PC-3 (cell line): ENCODE measurements at regions not wholly inside any gene's neighbourhood (a gene's known extent, or its start where the extent isn't known, plus 50 kb on each side); places are given as distances from the start of the nearest gene placed in this dataset.

Source experiments
- ATAC-seq: fragments of 200-7000 bp; cut with Tn5 transposase; 2 replicates; pipeline ENCODE4 v1.9.1; 2020; ENCODE audit warnings: mild to moderate bottlenecking, moderate library complexity
- BruUV-seq: library from RNA; stranded (reverse); fragments of 400-500 nt; replicated peaks from 2 replicates; lab custom pipeline; 2021; lab: Mats Ljungman, UMichigan
- CTCF ChIA-PET: fragments of 300-600 bp; sonication (Branson Sonifier 250); formaldehyde crosslinking; loops from one replicate; lab custom pipeline; 2022; ENCODE audit warnings: antibody characterized with exemption; lab: Charles Lee
- POLR2A ChIA-PET: fragments of 300-600 bp; sonication (Branson Sonifier 250); formaldehyde crosslinking; loops from one replicate; lab custom pipeline; 2022; ENCODE audit warnings: antibody characterized with exemption; ENCODE audit not compliant: unreplicated experiment; lab: Charles Lee
- DNase-seq: peaks from one replicate; pipeline ENCODE4 v3.0.0-alpha.2; 2015
- H2AFZ ChIP-seq: fragments of 300-600 bp; sonication (generic); 2 replicates; pipeline ENCODE4 v1.6.0; 2016; ENCODE audit warnings: antibody characterized with exemption, low read length
- H3F3A ChIP-seq: fragments of 300-600 bp; sonication (generic); one replicate; pipeline ENCODE4 v1.6.0; 2017; ENCODE audit warnings: antibody characterized with exemption, low read length, control low read depth, mild to moderate bottlenecking; ENCODE audit not compliant: unreplicated experiment
- H3K27ac ChIP-seq: fragments of 300-600 bp; sonication (generic); 2 replicates; pipeline ENCODE4 v1.5.1; 2016; ENCODE audit warnings: mild to moderate bottlenecking, low read length
- H3K27me3 ChIP-seq: fragments of 300-600 bp; sonication (generic); 2 replicates; pipeline ENCODE4 v1.6.1; 2016; ENCODE audit warnings: low read length, mixed read lengths
- H3K36me3 ChIP-seq: fragments of 300-600 bp; sonication (generic); 2 replicates; pipeline ENCODE4 v1.6.1; 2016; ENCODE audit warnings: low read depth, mixed run types, low read length, mixed read lengths
- H3K4me1 ChIP-seq: fragments of 300-600 bp; sonication (generic); 2 replicates; pipeline ENCODE4 v1.5.1; 2016; ENCODE audit warnings: low read length; ENCODE audit not compliant: insufficient read depth
- H3K4me2 ChIP-seq: fragments of 300-600 bp; sonication (generic); 2 replicates; pipeline ENCODE4 v1.6.0; 2016; ENCODE audit warnings: low read length
- H3K4me3 ChIP-seq: fragments of 300-600 bp; sonication (generic); 2 replicates; pipeline ENCODE4 v1.5.1; 2016; ENCODE audit warnings: mild to moderate bottlenecking, low read length, mixed read lengths
- H3K79me2 ChIP-seq: fragments of 300-600 bp; sonication (generic); 2 replicates; pipeline ENCODE4 v1.6.1; 2017; ENCODE audit warnings: low read length, mixed read lengths
- H3K9ac ChIP-seq: fragments of 300-600 bp; sonication (generic); 2 replicates; pipeline ENCODE4 v1.6.0; 2016; ENCODE audit warnings: mild to moderate bottlenecking, low read length
- H3K9me2 ChIP-seq: fragments of 300-600 bp; sonication (generic); replicated peaks from 2 replicates; pipeline ENCODE4 v1.6.1; 2016; ENCODE audit warnings: mixed run types, low read length, mixed read lengths
- H3K9me3 ChIP-seq: fragments of 300-600 bp; sonication (generic); 2 replicates; pipeline ENCODE4 v1.6.1; 2016; ENCODE audit warnings: low read length, mixed read lengths
- H4K20me1 ChIP-seq: fragments of 300-600 bp; sonication (generic); 2 replicates; pipeline ENCODE4 v1.6.1; 2016; ENCODE audit warnings: low read length, mixed read lengths
- EZH2 ChIP-seq: fragments of 300-600 bp; sonication (generic); IDR thresholded peaks from one replicate; pipeline ENCODE4 v1.6.1; 2017; ENCODE audit warnings: antibody characterized with exemption, mild to moderate bottlenecking, low read length; ENCODE audit not compliant: unreplicated experiment
- EZH2phosphoT487 ChIP-seq: fragments of 300-600 bp; sonication (generic); IDR thresholded peaks from 2 replicates; pipeline ENCODE4 v1.6.1; 2018; ENCODE audit warnings: mild to moderate bottlenecking, antibody characterized with exemption, low read length, borderline replicate concordance
- intact Hi-C: fragments of 100-400 bp; cut with micrococcal nuclease; formaldehyde crosslinking; loops from 2 replicates; pipeline ENCODE4 v1.9.0; 2023
- TF ChIP-seq, protein P1 (sequence below): fragments of 300-600 bp; sonication (generic); conservative IDR thresholded peaks from 2 replicates; pipeline ENCODE4 v1.5.1; 2017; ENCODE audit warnings: antibody characterized with exemption, low read depth, mild to moderate bottlenecking, low read length

- Histone ChIP-seq H2AFZ (no peak overlapping the region), H3K27ac (peak overlapping the region; percentile 99), H3F3A (peaks cover 49% of the 10 kb centered on the region), H3K9ac (peak overlapping the region; percentile 94), H3K9me2 (no peaks in the 10 kb centered on the region), H4K20me1 (peaks cover 16% of the 10 kb centered on the region), H3K36me3 (peaks cover 28% of the 10 kb centered on the region), H3K79me2 (peaks cover 88% of the 10 kb centered on the region), H3K4me1 (peaks cover 61% of the 10 kb centered on the region), H3K9me3 (no peaks in the 10 kb centered on the region), H3K4me2 (peak overlapping the region; percentile 92), H3K4me3 (peak overlapping the region; percentile 92), H3K27me3 (no peaks in the 10 kb centered on the region)
- TF ChIP-seq EZH2 (no peak), EZH2phosphoT487 (no peak)
- TF ChIP-seq, protein P1, sequence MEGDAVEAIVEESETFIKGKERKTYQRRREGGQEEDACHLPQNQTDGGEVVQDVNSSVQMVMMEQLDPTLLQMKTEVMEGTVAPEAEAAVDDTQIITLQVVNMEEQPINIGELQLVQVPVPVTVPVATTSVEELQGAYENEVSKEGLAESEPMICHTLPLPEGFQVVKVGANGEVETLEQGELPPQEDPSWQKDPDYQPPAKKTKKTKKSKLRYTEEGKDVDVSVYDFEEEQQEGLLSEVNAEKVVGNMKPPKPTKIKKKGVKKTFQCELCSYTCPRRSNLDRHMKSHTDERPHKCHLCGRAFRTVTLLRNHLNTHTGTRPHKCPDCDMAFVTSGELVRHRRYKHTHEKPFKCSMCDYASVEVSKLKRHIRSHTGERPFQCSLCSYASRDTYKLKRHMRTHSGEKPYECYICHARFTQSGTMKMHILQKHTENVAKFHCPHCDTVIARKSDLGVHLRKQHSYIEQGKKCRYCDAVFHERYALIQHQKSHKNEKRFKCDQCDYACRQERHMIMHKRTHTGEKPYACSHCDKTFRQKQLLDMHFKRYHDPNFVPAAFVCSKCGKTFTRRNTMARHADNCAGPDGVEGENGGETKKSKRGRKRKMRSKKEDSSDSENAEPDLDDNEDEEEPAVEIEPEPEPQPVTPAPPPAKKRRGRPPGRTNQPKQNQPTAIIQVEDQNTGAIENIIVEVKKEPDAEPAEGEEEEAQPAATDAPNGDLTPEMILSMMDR: no peak
- DNase-seq (no peak), ATAC-seq (no peak)
- intact Hi-C loops: no loop called here
- POLR2A ChIA-PET: interaction anchor here (0.5 to 0.7 kb wide), 6 partner anchors 10 to 586 kb away, joined by 3 to 5 read pairs (median 4); no protein-coding TSS in a partner anchor
- BruUV-seq: no TSS peak
- CTCF ChIA-PET: no interaction called here
Measured at GRCh38 chr7:130914554-130915294, 180.7 kb upstream of the KLF14 start.

GRCh38 chr7:130917669-130918128, 183.7 kb upstream of the KLF14 start:
- ATAC-seq (peak; percentile 39), DNase-seq (peak; percentile 93)
- H3K4me2 ChIP-seq: peak overlapping the region; percentile 92
- H3K9ac ChIP-seq: peak overlapping the region; percentile 94
- H3F3A ChIP-seq: peaks cover 22% of the 10 kb centered on the region
- H3K27ac ChIP-seq: peak overlapping the region; percentile 99
- H3K9me2 ChIP-seq: no peaks in the 10 kb centered on the region
- peaks cover 75% of the 10 kb centered on the region for H3K4me1 ChIP-seq
- H3K36me3 ChIP-seq: peaks cover 10% of the 10 kb centered on the region; the same call in 1 of the 2 replicates
- intact Hi-C loops: no loop called here
- CTCF ChIA-PET: no interaction called here
- no peak overlapping the region for H2AFZ ChIP-seq
- no peaks in the 10 kb centered on the region for H3K9me3 ChIP-seq
- BruUV-seq: no TSS peak
- H3K4me3 ChIP-seq: peak overlapping the region; percentile 49
- H3K79me2 ChIP-seq: peaks cover 88% of the 10 kb centered on the region
- H4K20me1 ChIP-seq: no peaks in the 10 kb centered on the region
- POLR2A ChIA-PET: interaction anchor here (0.7 to 1.1 kb wide), 3 partner anchors 14 to 45 kb away, joined by 3 to 18 read pairs (median 3); no protein-coding TSS in a partner anchor
- TF ChIP-seq EZH2: no peak
- TF ChIP-seq, protein P1: no peak
- no peak for TF ChIP-seq EZH2phosphoT487
- H3K27me3 ChIP-seq: no peaks in the 10 kb centered on the region
